Amniotic stem cell (primary cell): ENCODE measurements at regions not wholly inside any gene's neighbourhood (a gene's known extent, or its start where the extent isn't known, plus 50 kb on each side); places are given as distances from the start of the nearest gene placed in this dataset.

Experiments used
- DNase-seq: peaks from one replicate; lab custom pipeline; 2025; lab: John Stamatoyannopoulos, UW

- DNase-seq: no peak
Measured at GRCh38 chr11:15773476-15774387, 582.6 kb downstream of the SOX6 start.

DNA sequence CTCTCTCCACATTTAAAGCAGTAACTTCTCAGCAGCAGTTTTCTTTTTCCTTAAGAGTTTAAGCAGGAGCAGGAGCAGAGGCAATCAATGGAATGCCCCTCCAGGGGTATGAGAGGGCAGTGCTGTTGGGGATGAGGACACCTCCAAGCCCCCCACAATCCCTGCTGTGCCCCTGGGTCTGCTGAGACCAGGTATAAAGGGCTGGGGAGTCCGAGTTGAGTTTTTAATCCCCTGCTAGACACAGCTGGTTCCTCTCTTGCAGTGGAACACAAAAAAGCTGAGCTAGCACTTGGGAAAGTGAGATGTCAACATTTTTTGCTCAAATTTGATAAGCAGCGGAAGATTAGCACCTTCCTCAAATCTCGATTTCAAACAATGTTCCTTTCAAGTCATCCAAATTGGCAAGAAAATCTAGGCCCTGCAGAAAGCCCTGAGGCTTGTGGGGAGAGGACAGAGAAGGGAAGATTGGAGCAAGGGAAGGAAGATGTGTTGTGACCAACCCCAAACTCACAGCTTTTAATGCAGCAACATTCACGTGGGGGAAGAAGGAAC is 581.9 kb downstream of the SOX6 start:
- DNase-seq: no peak

DNA sequence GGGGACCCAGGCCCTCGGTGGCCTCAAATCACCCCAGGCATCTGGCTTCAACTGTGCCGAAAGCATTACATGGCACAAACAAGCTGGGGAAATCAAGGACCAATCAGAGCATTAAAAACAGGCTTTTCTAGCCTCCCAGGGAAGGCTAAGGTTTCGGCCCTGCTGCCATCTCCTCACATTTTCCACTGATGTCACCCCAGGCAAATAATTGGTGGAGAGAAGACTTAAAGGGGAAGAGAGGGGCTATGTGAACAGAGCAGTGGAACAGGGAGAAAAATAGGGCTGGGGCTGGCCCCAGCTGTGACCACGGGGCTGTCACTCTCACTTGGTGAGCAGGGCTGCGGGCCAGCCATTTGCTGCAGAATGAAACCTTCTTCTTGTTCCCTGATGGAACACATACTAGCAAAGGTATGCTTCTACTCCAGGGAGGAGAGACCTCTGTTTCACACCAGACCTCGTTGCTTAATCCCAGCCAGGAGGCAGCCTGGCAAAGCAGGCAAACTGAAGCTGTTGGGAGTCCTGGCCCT is 581.3 kb downstream of the SOX6 start:
- no peak for DNase-seq

- DNase-seq: no peak
Measured at GRCh38 chr11:15775797-15776196, 580.5 kb downstream of the SOX6 start.

DNA sequence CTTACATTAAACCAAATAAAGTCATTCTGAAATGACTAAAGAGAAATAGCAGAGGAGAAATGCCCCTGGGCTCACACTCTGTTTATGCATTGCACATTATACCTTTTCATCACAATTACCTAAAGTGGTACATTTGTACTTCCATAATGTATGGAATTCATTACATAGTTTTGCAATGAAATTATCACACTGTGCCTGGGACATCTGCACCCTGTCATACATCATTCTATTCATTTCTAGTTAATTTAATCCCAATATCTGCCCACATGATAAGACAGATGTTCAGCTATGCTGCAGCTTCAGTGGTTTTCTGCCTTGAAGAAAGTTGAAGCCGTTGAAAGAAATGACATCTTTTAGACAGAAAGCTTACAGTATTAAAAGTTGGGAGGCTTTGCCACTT is 580.0 kb downstream of the SOX6 start:
- DNase-seq: no peak

- DNase-seq: no peak
Measured at GRCh38 chr11:15779518-15779917, 576.8 kb downstream of the SOX6 start.

DNA sequence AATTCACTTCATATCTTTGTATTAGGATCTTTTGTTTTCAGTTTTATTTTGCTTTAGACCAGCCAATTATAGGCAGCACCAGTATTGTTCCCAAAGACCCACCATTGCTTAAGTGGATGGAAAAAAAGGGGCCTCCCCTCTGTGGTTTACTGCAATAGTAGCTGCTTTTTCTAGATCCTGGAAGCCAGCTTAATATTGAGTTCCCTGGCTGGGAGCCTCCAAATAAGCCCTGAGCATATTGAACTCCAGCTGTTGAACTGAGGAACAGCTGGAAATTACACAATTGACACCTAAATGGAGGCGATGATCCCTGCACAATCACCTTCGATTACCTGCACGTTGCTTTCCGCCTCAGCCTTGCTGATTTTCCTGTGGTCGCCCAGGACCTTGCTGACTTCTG is 576.0 kb downstream of the SOX6 start:
- DNase-seq: no peak

GRCh38 chr11:15780837-15781236 is 575.5 kb downstream of the SOX6 start:
- no peak for DNase-seq

DNA sequence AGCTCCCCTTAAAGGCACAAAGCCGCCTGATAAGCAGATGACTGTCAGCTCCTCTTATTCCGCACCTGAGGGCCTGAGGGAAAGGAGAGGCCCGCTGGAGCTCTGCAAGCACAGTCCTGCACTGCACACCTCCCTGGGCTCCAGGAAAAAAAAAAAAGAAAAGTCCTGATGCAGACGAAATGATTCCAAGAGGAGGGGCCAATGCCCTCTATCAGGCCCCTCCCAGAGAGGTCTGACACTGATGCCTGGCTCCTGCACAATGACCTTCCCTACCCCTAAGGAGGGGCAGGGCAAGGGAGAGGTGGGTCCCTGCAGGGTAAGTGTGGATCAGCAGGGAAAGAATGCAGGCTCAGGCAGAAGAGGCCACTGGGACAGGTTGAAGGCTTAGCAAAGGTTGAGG is 572.7 kb downstream of the SOX6 start:
- DNase-seq: no peak

DNA sequence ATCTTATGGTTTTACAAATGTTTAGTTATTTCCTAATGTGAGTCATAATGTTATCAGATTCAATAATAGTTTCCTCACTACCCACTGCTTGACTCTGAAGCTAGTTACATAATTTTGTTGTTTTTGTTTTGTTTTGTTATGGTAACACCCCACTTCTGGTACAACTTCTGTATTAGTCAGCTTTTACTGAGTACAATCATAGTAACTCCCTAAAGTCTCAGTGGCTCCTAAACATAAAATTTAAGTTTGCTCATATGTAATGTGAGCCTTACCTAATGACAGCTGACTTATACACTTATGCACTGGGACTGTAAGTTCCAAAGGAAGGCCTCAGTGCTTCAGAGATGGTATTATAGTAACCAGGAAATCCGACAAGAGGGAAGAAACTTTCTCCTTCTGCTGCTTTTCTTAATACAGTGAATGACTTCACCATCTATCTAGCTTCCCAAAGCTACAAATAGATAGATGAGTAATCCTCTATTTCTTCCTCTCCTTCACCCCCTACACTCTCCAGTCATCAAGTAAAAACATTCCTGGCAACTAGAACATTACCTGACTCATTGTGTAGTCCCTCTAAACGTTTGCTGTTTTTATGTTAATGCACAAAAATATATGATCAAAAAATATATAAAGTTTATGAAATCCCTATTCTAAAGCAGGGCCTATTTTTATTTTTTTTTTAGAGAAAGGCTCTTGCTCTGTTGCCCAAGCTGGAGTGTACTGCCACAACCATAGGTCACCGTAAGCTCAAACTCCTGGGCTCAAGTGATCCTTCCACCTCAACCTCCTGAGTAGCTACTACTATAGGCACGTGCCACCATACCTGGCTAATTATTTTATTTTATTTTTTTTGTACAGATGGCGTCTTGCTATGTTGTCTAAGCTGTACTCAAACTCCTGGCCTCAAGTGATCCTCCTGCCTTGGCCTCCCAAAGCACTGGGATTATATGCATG is 563.0 kb downstream of the SOX6 start:
- no peak for DNase-seq

GRCh38 chr11:15794361-15795150 is 561.8 kb downstream of the SOX6 start:
- no peak for DNase-seq

DNA sequence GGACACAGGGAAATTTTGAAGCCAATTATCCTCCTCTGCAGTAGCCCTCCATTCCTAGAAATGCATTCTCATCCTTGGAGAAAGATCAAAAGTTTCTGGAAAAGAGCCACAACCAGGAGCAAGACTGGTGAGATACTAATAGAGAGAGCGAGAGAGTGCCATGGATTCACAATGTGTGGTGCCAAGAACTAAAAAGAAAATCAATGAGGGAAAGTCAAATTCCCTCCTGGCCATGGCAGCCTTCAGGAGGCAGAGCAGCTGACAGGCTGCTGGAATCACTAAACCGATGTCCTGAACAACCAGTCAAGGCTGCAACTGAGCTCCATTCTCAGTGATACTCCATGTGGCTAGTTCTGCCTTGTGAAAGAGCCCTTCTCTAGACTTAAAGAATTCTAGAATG is 561.0 kb downstream of the SOX6 start:
- no peak for DNase-seq

GRCh38 chr11:15800111-15800800 is 556.1 kb downstream of the SOX6 start:
- DNase-seq: peak; percentile 18

- DNase-seq: no peak
Measured at GRCh38 chr11:15801126-15801525, 555.2 kb downstream of the SOX6 start.

DNA sequence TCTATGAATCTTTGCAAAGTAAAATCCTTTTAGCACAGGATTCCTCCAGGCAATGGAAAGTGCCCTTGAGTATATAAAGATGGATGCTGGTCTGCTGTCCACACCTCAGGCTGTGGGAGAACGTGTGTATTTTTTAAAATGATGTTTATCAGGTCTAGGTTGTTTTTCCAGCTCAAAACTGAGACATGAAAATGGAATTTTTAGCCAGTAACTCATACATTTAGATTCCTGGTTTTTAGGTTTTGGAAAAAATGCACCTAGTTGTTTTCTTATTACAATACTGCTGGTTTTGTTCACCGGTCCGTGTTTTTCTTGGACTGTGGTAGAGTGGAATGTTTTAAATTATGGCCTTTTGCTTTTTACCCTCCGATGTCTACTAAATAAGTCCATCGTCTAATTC is 554.7 kb downstream of the SOX6 start:
- DNase-seq: no peak

DNA sequence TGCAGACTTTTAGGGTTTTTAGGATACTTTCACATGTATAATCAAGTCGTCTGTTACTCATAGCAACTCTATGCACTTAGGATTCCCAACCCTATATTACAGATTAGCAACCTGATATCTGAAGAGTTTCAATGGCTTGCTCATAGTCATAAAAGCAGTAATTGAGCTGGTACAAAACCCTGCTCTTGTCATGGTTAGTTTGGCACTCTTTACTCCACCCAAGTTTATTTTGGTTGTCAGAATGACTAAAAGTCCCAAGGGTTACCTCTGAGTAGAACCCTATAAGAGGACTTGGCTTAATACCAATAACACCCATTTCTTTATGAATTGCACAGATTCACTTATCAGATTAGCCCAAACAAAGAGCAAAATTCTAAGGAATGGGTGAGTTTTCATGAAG is 550.6 kb downstream of the SOX6 start:
- no peak for DNase-seq

DNA sequence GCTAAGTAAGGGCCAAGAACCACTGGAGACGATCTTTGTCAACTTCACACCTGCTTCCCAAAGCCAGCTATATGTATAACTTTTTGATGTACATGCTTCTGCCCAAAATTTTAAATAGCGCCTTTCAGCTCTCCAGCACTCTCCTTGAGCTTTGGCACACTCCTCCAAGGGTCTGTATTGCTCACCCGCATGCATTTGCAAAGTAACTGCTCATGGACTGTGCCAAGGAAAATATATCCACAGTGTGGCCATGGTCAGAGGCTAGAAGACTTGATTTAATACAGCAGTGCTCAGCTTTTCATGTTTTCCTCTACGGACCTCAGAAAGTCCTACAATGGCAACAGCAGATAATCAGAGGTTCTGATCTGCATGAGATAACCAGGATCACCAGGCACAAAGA is 550.1 kb downstream of the SOX6 start:
- DNase-seq: no peak

- no peak for DNase-seq
Measured at GRCh38 chr11:15807827-15808226, 548.5 kb downstream of the SOX6 start.

GRCh38 chr11:15810082-15810481 is 546.3 kb downstream of the SOX6 start:
- no peak for DNase-seq

DNA sequence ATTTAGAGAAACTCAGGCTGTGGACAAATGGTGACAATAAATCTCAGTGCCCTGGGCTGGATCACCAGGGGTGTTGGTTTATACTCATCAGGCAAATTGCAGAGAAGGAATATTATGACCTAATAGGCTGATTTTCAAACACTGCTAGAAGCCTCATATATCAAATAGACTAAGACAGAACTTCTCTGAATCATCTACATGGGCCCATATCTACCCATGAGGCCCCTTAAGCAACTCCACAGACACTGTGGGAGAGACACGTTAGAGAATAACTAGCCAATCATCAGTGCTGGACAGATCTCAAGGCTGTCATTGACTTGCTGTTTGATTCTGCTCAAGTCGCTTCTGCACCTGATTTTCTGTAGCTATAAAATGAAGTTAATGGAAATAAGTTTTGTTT is 545.8 kb downstream of the SOX6 start:
- DNase-seq: no peak
